A549 (cell line): ENCODE measurements at regions not wholly inside any gene's neighbourhood (a gene's known extent, or its start where the extent isn't known, plus 50 kb on each side); places are given as distances from the start of the nearest gene placed in this dataset.

Source experiments
- ATAC-seq, 2 experiments: fragments of 200-7000 bp in 1 of 2; fragments of >200 bp in 1 of 2; cut with Nextera tagmentation in 1 of 2; cut with Tn5 transposase in 1 of 2; 3 replicates each; pipeline versions ENCODE4 v1.8.0 to v1.9.1; 2018 to 2020; ENCODE audit warnings: mild to moderate bottlenecking in 1 of 2, moderate library complexity in 1 of 2
- CTCF ChIA-PET: fragments of 300-600 bp; sonication (Branson Sonifier 250); formaldehyde crosslinking; extraction: SDS; loops from one replicate; lab custom pipeline; 2021; ENCODE audit warnings: antibody characterized with exemption, inconsistent platforms; lab: Yijun Ruan, JAX
- POLR2A ChIA-PET: fragments of 350-600 bp; formaldehyde crosslinking; extraction: SDS; loops from one replicate; lab custom pipeline; 2021; ENCODE audit warnings: antibody characterized with exemption, inconsistent platforms; lab: Yijun Ruan, JAX
- DNase-seq, 2 experiments: peaks; one replicate each; pipeline versions ENCODE4 v3.0.0 to v3.0.0-alpha.2; 2011 to 2016; ENCODE audit warnings: low read depth in 1 of 2, low spot score in 1 of 2
- FAIRE-seq: peaks from 2 replicates; lab custom pipeline; 2011; peaks lifted over from hg19 to GRCh38; lab: Jason Lieb, UNC
- H3K27ac ChIP-seq, 2 experiments: fragments of >200 bp; sonication (Bioruptor Twin); formaldehyde crosslinking; 3 replicates each; pipeline ENCODE4 v1.5.1; 2016 to 2017
- H3K4me1 ChIP-seq: fragments of >200 bp; sonication (Bioruptor Twin); formaldehyde crosslinking; 3 replicates; pipeline ENCODE4 v1.6.1; 2016
- H3K4me2 ChIP-seq: fragments of >200 bp; sonication (Bioruptor Twin); formaldehyde crosslinking; 3 replicates; pipeline ENCODE4 v1.6.1; 2016
- H3K4me3 ChIP-seq: fragments of >200 bp; sonication (Bioruptor Twin); formaldehyde crosslinking; 3 replicates; pipeline ENCODE4 v1.5.1; 2016
- H3K9me3 ChIP-seq: fragments of >200 bp; sonication (Bioruptor Twin); formaldehyde crosslinking; 3 replicates; pipeline ENCODE4 v1.6.1; 2016
- BCL3 ChIP-seq: fragments of >200 bp; sonication (Bioruptor Twin); formaldehyde crosslinking; IDR thresholded peaks from 3 replicates; pipeline ENCODE4 v1.6.1; 2016
- CBX2 ChIP-seq: fragments of 200-600 bp; sonication (generic); IDR thresholded peaks from 2 replicates; pipeline ENCODE4 v1.6.1; 2016; ENCODE audit warnings: low read depth, mild to moderate bottlenecking, borderline replicate concordance
- CBX8 ChIP-seq: fragments of 200-600 bp; sonication (generic); IDR thresholded peaks from 2 replicates; pipeline ENCODE4 v1.6.1; 2016
- CEBPB ChIP-seq, 2 experiments: fragments of >200 bp in 1 of 2; sonication (Bioruptor Twin) in 1 of 2; formaldehyde crosslinking in 1 of 2; IDR thresholded peaks; 2 replicates each; pipeline ENCODE4 v1.6.1; 2012 to 2016
- ELK1 ChIP-seq: fragments of 150-350 bp; IDR thresholded peaks from 2 replicates; pipeline ENCODE4 v1.6.1; 2014; ENCODE audit warnings: low read depth, mild to moderate bottlenecking, low read length
- ESRRA ChIP-seq: fragments of 150-350 bp; IDR thresholded peaks from 2 replicates; pipeline ENCODE4 v1.6.1; 2014; ENCODE audit warnings: mild to moderate bottlenecking, low read length, borderline replicate concordance
- FOXS1 ChIP-seq: fragments of 250-450 bp; sonication (Bioruptor Pico); IDR thresholded peaks from 2 replicates; pipeline ENCODE4 v1.5.0; 2020; ENCODE audit warnings: mild to moderate bottlenecking, moderate library complexity
- HES2 ChIP-seq: fragments of >200 bp; sonication (Bioruptor Twin); formaldehyde crosslinking; IDR thresholded peaks from 2 replicates; pipeline ENCODE4 v1.6.1; 2016
- HOXB13 ChIP-seq: fragments of 250-450 bp; sonication (Bioruptor Pico); IDR thresholded peaks from 2 replicates; pipeline ENCODE4 v1.5.0; 2020; ENCODE audit warnings: low read depth, mild to moderate bottlenecking, moderate library complexity
- HOXB5 ChIP-seq: fragments of 250-450 bp; sonication (Bioruptor Pico); IDR thresholded peaks from 2 replicates; pipeline ENCODE4 v1.5.0; 2020; ENCODE audit warnings: mild to moderate bottlenecking, moderate library complexity
- JUN ChIP-seq, 2 experiments: fragments of >200 bp; sonication (Bioruptor Twin); formaldehyde crosslinking; IDR thresholded peaks; 2 replicates in 1 of 2; 3 replicates in 1 of 2; pipeline ENCODE4 v1.6.1; 2016 to 2017
- NPAS2 ChIP-seq: fragments of 250-450 bp; sonication (Bioruptor Pico); IDR thresholded peaks from 2 replicates; pipeline ENCODE4 v1.8.0; 2022; ENCODE audit warnings: mild to moderate bottlenecking, moderate library complexity, borderline replicate concordance
- PBX3 ChIP-seq: IDR thresholded peaks from 2 replicates; pipeline ENCODE4 v1.6.1; 2012
- PHF8 ChIP-seq: fragments of 200-600 bp; sonication (generic); IDR thresholded peaks from 2 replicates; pipeline ENCODE4 v1.6.1; 2016; ENCODE audit warnings: low read depth, mild to moderate bottlenecking, antibody characterized with exemption, moderate library complexity, borderline replicate concordance
- POLR2AphosphoS2 ChIP-seq: conservative IDR thresholded peaks from 2 replicates; pipeline ENCODE4 v1.6.1; 2012; ENCODE audit warnings: low read length, improper control_type of control experiment, inconsistent platforms
- RAD21 ChIP-seq, 2 experiments: fragments of >200 bp in 1 of 2; sonication (Bioruptor Twin) in 1 of 2; formaldehyde crosslinking in 1 of 2; IDR thresholded peaks in 1 of 2; conservative IDR thresholded peaks in 1 of 2; 2 replicates in 1 of 2; 3 replicates in 1 of 2; pipeline ENCODE4 v1.6.1; 2012 to 2018; ENCODE audit warnings: inconsistent platforms in 1 of 2
- RARB ChIP-seq: fragments of 250-450 bp; sonication (Bioruptor Pico); IDR thresholded peaks from 2 replicates; pipeline ENCODE4 v1.8.0; 2021; ENCODE audit warnings: mild to moderate bottlenecking, moderate library complexity
- REST ChIP-seq: fragments of 200-600 bp; sonication (generic); IDR thresholded peaks from 2 replicates; pipeline ENCODE4 v1.6.1; 2016; ENCODE audit warnings: antibody characterized with exemption, mild to moderate bottlenecking, moderate library complexity
- SMC3 ChIP-seq: fragments of >200 bp; sonication (Bioruptor Twin); formaldehyde crosslinking; IDR thresholded peaks from 3 replicates; pipeline ENCODE4 v1.6.1; 2018; ENCODE audit warnings: inconsistent platforms
- TFCP2L1 ChIP-seq: fragments of 250-450 bp; sonication (Bioruptor Pico); IDR thresholded peaks from 2 replicates; pipeline ENCODE4 v1.5.0; 2021; ENCODE audit warnings: mild to moderate bottlenecking
- TP53 ChIP-seq: fragments of 250-450 bp; sonication (Bioruptor Pico); IDR thresholded peaks from 2 replicates; pipeline ENCODE4 v1.5.0; 2021; ENCODE audit warnings: mild to moderate bottlenecking, moderate library complexity
- ZC3H11A ChIP-seq: fragments of 450-650 bp; IDR thresholded peaks from 2 replicates; pipeline ENCODE4 v1.6.1; 2014; ENCODE audit warnings: antibody characterized with exemption, mild to moderate bottlenecking
- WGBS: methylation state at CpG from one replicate; pipeline ENCODE4 v1.1.6; 2017; ENCODE audit errors: missing lambda C conversion rate; 5-methylcytosine and 5-hydroxymethylcytosine counted together

GRCh38 chr1:163697137-163697536 is 375.4 kb downstream of the NUF2 start:
- ATAC-seq (no peak), DNase-seq (no peak), FAIRE-seq (no peak)
- H3K4me3 ChIP-seq, result no peak overlapping the region
- WGBS, result 4% methylated on average over 2 of the region's 2 CpGs
- H3K27ac ChIP-seq, result no peak overlapping the region
- H3K9me3 ChIP-seq, result no peaks in the 10 kb centered on the region
- H3K4me1 ChIP-seq, result no peaks in the 10 kb centered on the region
- no peak overlapping the region for H3K4me2 ChIP-seq
- CTCF ChIA-PET, result no interaction called here
- POLR2A ChIA-PET, result no interaction called here
- TF ChIP-seq ESRRA, result no peak
- TF ChIP-seq CBX2, result no peak
- no peak for TF ChIP-seq HOXB13 (CRISPR knock-in tag)
- no peak for TF ChIP-seq CEBPB (IDR thresholded peaks at IDR 0.05)
- TF ChIP-seq POLR2AphosphoS2, result no peak
- no peak for TF ChIP-seq JUN (IDR thresholded peaks at IDR 0.05)
- no peak for TF ChIP-seq RARB (CRISPR knock-in tag)
- TF ChIP-seq FOXS1 (CRISPR knock-in tag), result no peak
- no peak for TF ChIP-seq SMC3
- no peak for TF ChIP-seq ZC3H11A
- no peak for TF ChIP-seq CBX8
- TF ChIP-seq ELK1, result no peak
- no peak for TF ChIP-seq HES2
- TF ChIP-seq PBX3, result no peak
- TF ChIP-seq BCL3, result no peak
- TF ChIP-seq TFCP2L1, result no peak
- TF ChIP-seq TP53, result no peak
- TF ChIP-seq PHF8, result no peak
- no peak for TF ChIP-seq HOXB5 (CRISPR knock-in tag)
- TF ChIP-seq, all 56 proteins: peak for 0

- FAIRE-seq, result no peak
- ChIA-PET POLR2A (no interaction called here), CTCF (no interaction called here)
- WGBS, result 11% methylated on average over 1 of the region's 1 CpG
- H3K4me2 ChIP-seq, result no peak overlapping the region
- no peak for DNase-seq
- H3K27ac ChIP-seq, result no peak overlapping the region
- no peaks in the 10 kb centered on the region for H3K4me1 ChIP-seq
- H3K4me3 ChIP-seq, result no peak overlapping the region
- no peak for TF ChIP-seq REST
- TF ChIP-seq NPAS2 (CRISPR knock-in tag), result no peak
- no peak for TF ChIP-seq TFCP2L1
- 0 out of 5 replicates have a peak, but pooled peaks of 1 of the 2 experiments have one; percentile 8 for TF ChIP-seq RAD21 (conservative IDR thresholded peaks at IDR 0.05 in 1 of 2, IDR thresholded peaks at IDR 0.05 in 1 of 2)
- no peaks in the 10 kb centered on the region for H3K9me3 ChIP-seq
- ATAC-seq, result no peak
These were observed 380.1 kb downstream of the NUF2 start for GRCh38 chr1:163701783-163702374.
